B cell (primary cell): ENCODE measurements at regions not wholly inside any gene's neighbourhood (a gene's known extent, or its start where the extent isn't known, plus 50 kb on each side); places are given as distances from the start of the nearest gene placed in this dataset.

Experiments
- ATAC-seq: fragments of 200-7000 bp; cut with Tn5 transposase; one replicate; pipeline ENCODE4 v1.10.0; 2021; ENCODE audit warnings: low read depth, mild to moderate bottlenecking, moderate number of reproducible peaks, moderate library complexity
- CTCF ChIA-PET: fragments of 350-600 bp; sonication (Branson Sonifier 250); formaldehyde crosslinking; loops from one replicate; lab custom pipeline; 2021; ENCODE audit warnings: antibody characterized with exemption, inconsistent platforms; lab: Charles Lee
- POLR2A ChIA-PET: fragments of 350-600 bp; sonication (Branson Sonifier 250); formaldehyde crosslinking; loops from one replicate; lab custom pipeline; 2021; ENCODE audit warnings: antibody characterized with exemption; lab: Charles Lee
- DNase-seq: peaks from one replicate; pipeline ENCODE4 v3.0.0; 2013
- H2AFZ ChIP-seq: 2 replicates; pipeline ENCODE4 v1.6.1; 2012; ENCODE audit warnings: mild to moderate bottlenecking, low read depth, low read length; ENCODE audit not compliant: insufficient read depth, poor library complexity, severe bottlenecking
- H3K27ac ChIP-seq, 2 donors: 1 replicate in 1 of 2; 2 replicates in 1 of 2; pipeline ENCODE4 v1.5.1; 2012 to 2013; ENCODE audit warnings: low read length in 2 of 2, mild to moderate bottlenecking in 2 of 2, moderate library complexity in 1 of 2
- H3K27me3 ChIP-seq, 4 experiments: fragments of 200-600 bp in 1 of 4; sonication (generic) in 1 of 4; replicated peaks in 1 of 4; 1 replicate in 2 of 4; 2 replicates in 2 of 4; pipeline versions ENCODE4 v1.6.1 to v1.7.0; 2013 to 2016; ENCODE audit warnings: low read length in 3 of 4, mild to moderate bottlenecking in 2 of 4, mixed read lengths in 1 of 4, moderate library complexity in 1 of 4; ENCODE audit not compliant: insufficient read depth in 4 of 4, control insufficient read depth in 3 of 4; ENCODE audit errors: control extremely low read depth in 1 of 4
- H3K36me3 ChIP-seq, 2 experiments: replicated peaks in 1 of 2; 1 replicate in 1 of 2; 2 replicates in 1 of 2; pipeline versions ENCODE4 v1.6.1 to v1.7.1; 2013; ENCODE audit warnings: low read length in 1 of 2; ENCODE audit not compliant: insufficient read depth in 2 of 2, control insufficient read depth in 1 of 2; ENCODE audit errors: control extremely low read depth in 1 of 2, extremely low read depth in 1 of 2
- H3K4me1 ChIP-seq, 2 donors: fragments of 200-600 bp in 1 of 2; sonication (generic) in 1 of 2; 1 replicate in 1 of 2; 2 replicates in 1 of 2; pipeline versions ENCODE4 v1.5.1 to v1.6.1; 2013 to 2017; ENCODE audit warnings: low read length in 2 of 2; ENCODE audit not compliant: control insufficient read depth in 2 of 2, insufficient read depth in 2 of 2
- H3K4me2 ChIP-seq: replicated peaks from 2 replicates; pipeline ENCODE3; 2012; ENCODE audit warnings: mild to moderate bottlenecking, low read depth, low read length; ENCODE audit not compliant: poor library complexity, severe bottlenecking
- H3K4me3 ChIP-seq, 5 experiments: fragments of 200-600 bp in 1 of 5; sonication (generic) in 1 of 5; 1 replicate in 3 of 5; 2 replicates in 2 of 5; pipeline versions ENCODE4 v1.5.1 to v1.7.0; 2011 to 2016; ENCODE audit warnings: low read length in 4 of 5, mild to moderate bottlenecking in 4 of 5, low read depth in 2 of 5, control low read depth in 1 of 5, moderate library complexity in 1 of 5; ENCODE audit not compliant: insufficient read depth in 1 of 5; ENCODE audit errors: control extremely low read depth in 1 of 5, extremely low read depth in 1 of 5
- H3K79me2 ChIP-seq: fragments of 200-600 bp; sonication (generic); one replicate; pipeline ENCODE4 v1.6.0; 2016; ENCODE audit warnings: low read length; ENCODE audit not compliant: control insufficient read depth, insufficient read depth
- H3K9ac ChIP-seq: fragments of 200-600 bp; sonication (generic); 2 replicates; pipeline ENCODE4 v1.6.1; 2017; ENCODE audit warnings: mild to moderate bottlenecking, low read length, moderate library complexity
- H3K9me3 ChIP-seq, 3 donors: one replicate each; pipeline versions ENCODE4 v1.6.1 to v1.7.1; 2013; ENCODE audit warnings: low read length in 2 of 3; ENCODE audit not compliant: control insufficient read depth in 2 of 3, insufficient read depth in 1 of 3; ENCODE audit errors: control extremely low read depth in 1 of 3
- H4K20me1 ChIP-seq: 2 replicates; pipeline ENCODE4 v1.6.0; 2012; ENCODE audit warnings: mild to moderate bottlenecking, low read length; ENCODE audit not compliant: insufficient read depth, control insufficient read depth, poor library complexity, severe bottlenecking
- H3K27ac Mint-ChIP-seq: one replicate; pipeline ENCODE4 v1.8.0; 2021; ENCODE audit warnings: mixed read lengths
- H3K27me3 Mint-ChIP-seq: one replicate; pipeline ENCODE4 v1.8.0; 2021; ENCODE audit warnings: mixed read lengths
- H3K4me1 Mint-ChIP-seq: one replicate; pipeline ENCODE4 v1.8.0; 2021; ENCODE audit warnings: mixed read lengths
- H3K4me3 Mint-ChIP-seq: one replicate; pipeline ENCODE4 v1.8.0; 2021; ENCODE audit warnings: mixed read lengths
- H3K9me3 Mint-ChIP-seq: one replicate; pipeline ENCODE4 v1.8.0; 2022; ENCODE audit warnings: mixed read lengths; ENCODE audit not compliant: insufficient read depth
- CTCF ChIP-seq: fragments of 200-600 bp; IDR thresholded peaks from one replicate; pipeline ENCODE4 v1.8.0; 2022; ENCODE audit warnings: antibody characterized with exemption, mild to moderate bottlenecking
- EZH2 ChIP-seq: IDR thresholded peaks from 2 replicates; pipeline ENCODE4 v1.6.1; 2012; ENCODE audit warnings: borderline replicate concordance, low read depth, mild to moderate bottlenecking, moderate library complexity, low read length; ENCODE audit not compliant: insufficient read depth, poor library complexity, severe bottlenecking
- WGBS: methylation state at CpG from one replicate; pipeline ENCODE4 v1.1.5; 2013; ENCODE audit warnings: missing lambda C conversion rate; ENCODE audit not compliant: insufficient coverage; 5-methylcytosine and 5-hydroxymethylcytosine counted together
- intact Hi-C: fragments of 100-400 bp; cut with micrococcal nuclease; formaldehyde crosslinking; loops from one replicate; pipeline ENCODE4 v1.10.0; 2022

GRCh38 chr5:174243904-174244303 lies 198.4 kb downstream of the NSG2 start:
- Histone ChIP-seq H3K27ac (no peak overlapping the region), H3K4me3 (no peak overlapping the region), H3K4me2 (no peak overlapping the region), H3K4me1 (no peaks in the 10 kb centered on the region), H3K9me3 (peaks cover 0 to 13% (median 0%) of the 10 kb centered on the region in 3 donors), H3K79me2 (no peaks in the 10 kb centered on the region), H2AFZ (no peak overlapping the region), H3K36me3 (no peaks in the 10 kb centered on the region), H4K20me1 (no peaks in the 10 kb centered on the region), H3K27me3 (no peaks in the 10 kb centered on the region), H3K9ac (no peak overlapping the region)
- ChIA-PET POLR2A (no interaction called here), CTCF (no interaction called here)
- intact Hi-C loops: no loop called here
- Mint-ChIP-seq H3K27me3 (peaks cover 6% of the 10 kb centered on the region), H3K27ac (no peak overlapping the region), H3K4me1 (no peaks in the 10 kb centered on the region), H3K4me3 (no peak overlapping the region), H3K9me3 (peaks cover 7% of the 10 kb centered on the region)
- ATAC-seq: no peak
- no CpG with 5 or more reads among the region's 2 CpGs for WGBS
- DNase-seq: no peak
- no peak for TF ChIP-seq EZH2
- TF ChIP-seq CTCF: no peak

- peaks cover 5% of the 10 kb centered on the region for H3K9me3 Mint-ChIP-seq
- H3K27ac ChIP-seq: no peak overlapping the region
- CTCF ChIA-PET: no interaction called here
These were observed 200.1 kb downstream of the NSG2 start for GRCh38 chr5:174245516-174246075.

More at GRCh38 chr5:174245516-174246075, 200.1 kb downstream of the NSG2 start:
- no peak for DNase-seq
- no peaks in the 10 kb centered on the region for H3K79me2 ChIP-seq
- Mint-ChIP-seq H3K4me3 (no peak overlapping the region), H3K4me1 (no peaks in the 10 kb centered on the region), H3K27me3 (peaks cover 3% of the 10 kb centered on the region), H3K27ac (no peak overlapping the region)
- no peaks in the 10 kb centered on the region for H3K36me3 ChIP-seq
- intact Hi-C loops: no loop called here
- H3K27me3 ChIP-seq: no peaks in the 10 kb centered on the region
- no peaks in the 10 kb centered on the region for H4K20me1 ChIP-seq
- ATAC-seq: no peak
- no peak overlapping the region for H3K9ac ChIP-seq
- H3K9me3 ChIP-seq: peaks cover 0 to 6% (median 0%) of the 10 kb centered on the region in 3 donors
- no peak overlapping the region for H3K4me3 ChIP-seq
- H3K4me2 ChIP-seq: no peak overlapping the region
- TF ChIP-seq EZH2 (no peak), CTCF (no peak)
- no peak overlapping the region for H2AFZ ChIP-seq
- H3K4me1 ChIP-seq: no peaks in the 10 kb centered on the region
- POLR2A ChIA-PET: no interaction called here
- 88% methylated on average over 4 of the region's 8 CpGs for WGBS
